AG08396 (cell line): ENCODE measurements at regions not wholly inside any gene's neighbourhood (a gene's known extent, or its start where the extent isn't known, plus 50 kb on each side); places are given as distances from the start of the nearest gene placed in this dataset.
"Not testable (repeated sequence)": the region's sequence is repeated elsewhere in the genome, so short reads cannot be mapped to it uniquely, and the experiment has no call there.

Experiments
- DNase-seq: peaks from one replicate; pipeline ENCODE4 v3.0.0; 2012; ENCODE audit warnings: low spot score, mixed read lengths

DNA sequence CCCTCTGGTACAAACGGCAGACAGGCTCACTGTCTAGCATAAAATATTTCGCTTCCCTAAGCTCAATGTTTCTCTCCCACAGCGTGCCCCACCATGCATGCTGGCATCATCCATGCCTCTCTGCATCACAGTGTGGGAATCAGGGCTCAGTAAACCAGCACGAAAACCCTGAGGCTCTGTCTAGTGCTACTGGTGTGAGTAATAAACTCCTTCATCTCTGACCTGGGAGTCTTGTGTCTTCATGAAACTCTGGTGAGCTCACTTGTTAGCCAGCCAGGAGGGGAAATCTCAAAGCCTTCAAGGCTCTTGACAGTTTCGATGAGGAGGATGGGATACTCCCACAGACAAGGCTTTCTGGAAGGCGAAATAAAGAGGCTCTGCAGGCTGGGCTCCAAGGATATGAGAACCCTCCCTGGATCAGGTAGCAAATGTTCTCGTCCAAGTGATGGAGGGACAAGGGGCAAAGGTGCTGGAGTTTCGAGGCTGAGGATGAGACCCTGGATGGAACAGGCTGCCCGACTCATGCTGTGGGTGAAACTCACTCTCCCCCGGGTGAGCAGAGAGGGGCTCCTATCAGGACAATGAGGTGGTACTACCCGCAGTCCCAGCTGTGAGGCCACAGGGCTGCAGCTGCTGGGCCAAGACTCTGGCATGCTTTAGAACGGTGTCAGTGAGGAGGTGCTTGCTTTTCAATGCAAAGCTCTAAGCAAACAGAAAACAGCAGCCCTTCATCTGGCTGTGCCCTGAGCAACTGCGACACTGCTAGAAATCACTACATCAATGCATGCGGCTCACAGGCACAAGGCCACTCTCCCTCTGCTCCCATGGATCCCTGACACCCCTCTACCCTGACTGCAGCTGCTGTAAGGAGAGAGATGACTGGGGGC lies 69.3 kb downstream of the SHANK2 start:
- DNase-seq, result no peak

GRCh38 chr11:71181566-71181965 lies 70.8 kb downstream of the SHANK2 start:
- DNase-seq, result no peak

DNA sequence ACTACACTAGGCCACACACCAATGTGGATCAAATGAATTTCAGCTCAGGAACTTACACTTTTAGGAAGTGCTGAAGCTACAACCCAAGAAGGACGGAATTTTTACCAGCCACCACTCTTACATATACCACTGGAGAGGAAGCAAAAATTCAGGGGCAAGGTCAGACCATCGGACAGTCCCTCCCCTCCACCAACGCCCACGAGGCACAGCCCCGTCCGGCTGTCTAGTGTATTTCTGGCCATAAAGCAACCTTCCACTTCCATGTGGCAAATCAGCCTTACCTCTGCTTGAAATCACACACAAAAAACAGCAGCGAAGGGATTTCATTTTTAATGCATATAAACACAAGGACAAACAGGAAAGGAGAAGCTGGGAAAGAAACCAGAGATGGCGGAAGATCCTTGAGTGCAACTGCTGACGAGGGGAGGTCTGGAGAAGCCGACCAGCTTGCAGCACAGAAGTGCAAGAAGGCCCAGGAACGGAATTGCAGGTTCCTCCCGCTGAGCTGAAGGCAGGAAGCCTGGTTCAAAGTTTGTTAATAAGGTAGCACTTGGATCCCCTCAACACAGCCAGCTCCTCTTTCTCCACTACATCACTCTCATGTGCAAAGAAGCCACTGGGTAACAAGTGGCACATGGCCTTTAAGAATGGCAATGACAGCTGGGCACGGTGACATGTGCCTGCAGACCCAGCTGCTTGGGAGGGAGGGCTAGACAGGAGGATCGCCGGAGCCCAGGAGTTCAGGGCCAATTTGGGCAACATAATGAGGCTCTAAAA lies 71.5 kb downstream of the SHANK2 start:
- DNase-seq, result no peak

DNA sequence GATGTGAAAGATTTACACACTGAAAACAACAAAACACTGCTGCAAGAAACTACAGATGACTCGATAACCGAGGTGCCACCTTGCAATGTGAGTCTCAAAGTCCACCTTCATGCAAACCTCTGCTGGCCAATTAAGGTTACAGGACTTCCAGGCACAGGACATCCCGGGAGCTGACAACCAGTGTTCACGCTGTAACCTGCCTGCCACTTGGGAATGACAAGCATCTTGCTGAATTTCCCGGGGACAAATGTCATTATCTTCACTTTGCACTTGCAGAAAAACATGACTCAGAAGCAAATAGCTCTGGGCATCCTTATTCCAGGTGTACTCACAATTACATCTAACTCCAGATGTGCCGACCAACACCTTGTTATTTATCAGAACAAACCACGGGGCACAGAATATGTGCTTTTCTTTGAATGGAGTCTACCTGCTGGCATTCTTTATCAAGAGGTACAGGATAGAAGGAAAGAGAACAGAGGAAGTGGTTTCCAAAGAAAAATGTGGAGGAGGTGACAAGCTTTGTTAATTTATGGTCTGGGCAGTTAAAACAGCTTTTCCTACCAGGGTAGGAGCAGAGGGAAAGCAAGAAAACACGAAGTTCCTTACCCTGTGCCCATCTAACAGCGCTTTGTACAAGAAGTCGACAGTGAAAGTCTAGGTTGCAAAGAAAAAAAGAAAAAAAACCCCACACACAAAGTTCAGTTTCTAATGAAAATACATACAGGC lies 72.3 kb downstream of the SHANK2 start:
- no peak for DNase-seq

DNA sequence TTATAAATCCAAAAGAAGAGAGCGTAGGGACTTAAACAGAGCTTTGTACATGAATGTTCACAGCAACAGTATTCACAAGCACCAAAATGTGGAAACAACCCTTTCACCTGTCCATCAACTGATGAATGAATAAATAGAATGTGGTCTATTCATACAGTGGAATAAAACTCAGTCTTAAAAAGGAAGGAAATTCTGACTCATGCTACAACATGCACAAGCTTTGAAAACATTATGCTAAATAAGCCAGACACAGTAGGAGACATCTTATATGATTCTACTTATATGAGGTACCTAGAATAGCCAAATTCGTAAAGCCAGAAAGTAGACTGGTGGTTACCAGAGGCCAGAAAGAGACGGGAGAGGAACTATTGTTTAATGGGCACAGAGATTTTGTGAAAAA lies 74.3 kb downstream of the SHANK2 start:
- DNase-seq, result no peak

DNA sequence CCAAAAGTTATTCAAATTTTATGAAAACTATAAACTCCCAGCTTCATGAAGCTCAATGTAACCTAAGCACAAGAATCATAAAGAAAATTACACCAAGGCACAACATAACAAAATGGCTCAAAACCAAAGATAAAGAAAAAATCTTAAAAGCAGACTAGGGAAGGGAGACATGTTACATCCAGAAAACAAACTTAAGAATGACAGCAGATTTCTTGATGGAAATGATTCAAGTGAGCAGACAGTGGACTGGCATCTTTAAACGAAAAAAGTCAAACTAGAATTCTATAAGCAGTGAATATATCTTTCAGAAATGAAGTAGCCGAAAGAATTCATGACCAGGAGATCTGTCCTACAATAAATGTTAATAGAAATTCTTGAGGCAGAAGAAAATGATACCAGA lies 75.6 kb downstream of the SHANK2 start:
- DNase-seq, result no peak

DNA sequence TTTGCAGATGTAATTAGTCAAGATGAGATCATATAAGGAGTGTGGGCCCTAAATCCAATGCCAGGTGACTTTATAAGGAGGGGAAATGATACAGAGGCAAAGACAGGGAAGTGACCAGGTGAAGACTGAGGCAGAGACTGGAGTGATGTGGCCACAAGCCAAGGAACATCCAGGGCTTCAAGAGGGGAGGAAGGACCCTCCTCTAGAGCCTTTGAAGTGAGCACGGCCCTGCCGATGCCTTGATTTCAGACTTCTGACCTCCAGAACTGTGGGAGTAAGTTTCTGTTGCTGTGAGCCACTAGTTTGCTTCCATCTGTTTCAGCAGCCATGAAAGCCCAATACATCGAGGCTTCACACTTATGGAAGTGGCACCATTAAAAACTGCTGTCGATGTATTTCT lies 78.7 kb downstream of the SHANK2 start:
- no peak for DNase-seq

- DNase-seq, result no peak
Measured at GRCh38 chr11:71172680-71173079, 79.7 kb downstream of the SHANK2 start.

DNA sequence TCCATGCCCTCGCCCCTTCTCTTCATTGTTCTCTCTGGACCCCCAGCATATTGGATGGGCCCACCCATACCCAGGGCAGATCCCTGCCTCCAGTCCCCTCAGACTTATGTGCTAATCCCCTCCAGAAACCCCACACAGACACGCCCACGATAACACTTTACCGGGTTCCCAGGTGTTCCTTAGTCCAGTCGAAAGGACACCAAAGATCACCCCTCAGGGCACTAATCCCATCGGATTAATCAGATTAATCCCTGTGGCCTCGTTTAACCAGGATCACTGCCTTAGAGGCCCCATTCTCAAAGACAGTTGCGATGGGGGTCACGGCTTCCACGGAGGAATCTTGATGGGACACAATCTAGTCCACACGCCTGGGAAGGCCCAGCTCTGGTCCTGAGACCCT lies 80.8 kb downstream of the SHANK2 start:
- DNase-seq, result no peak

GRCh38 chr11:71170624-71171423 lies 81.6 kb downstream of the SHANK2 start:
- no peak for DNase-seq

GRCh38 chr11:71169313-71169712 lies 83.1 kb downstream of the SHANK2 start:
- DNase-seq, result no peak

DNA sequence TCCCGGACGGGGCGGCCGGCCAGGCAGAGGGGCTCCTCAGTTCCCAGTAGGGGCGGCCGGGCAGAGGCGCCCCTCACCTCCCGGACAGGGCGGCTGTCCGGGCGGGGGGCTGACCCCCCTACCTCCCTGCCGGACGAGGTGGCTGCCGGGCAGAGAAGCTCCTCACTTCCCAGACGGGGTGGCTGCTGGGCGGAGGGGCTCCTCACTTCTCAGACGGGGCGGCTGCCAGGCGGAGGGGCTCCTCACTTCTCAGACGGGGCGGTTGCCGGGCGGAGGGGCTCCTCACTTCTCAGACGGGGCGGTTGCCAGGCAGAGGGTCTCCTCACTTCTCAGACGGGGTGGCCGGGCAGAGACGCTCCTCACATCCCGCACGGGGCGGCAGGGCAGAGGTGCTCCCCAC lies 84.6 kb downstream of the SHANK2 start:
- not testable (repeated sequence) for DNase-seq

- no peak for DNase-seq
Measured at GRCh38 chr11:71165771-71166170, 86.6 kb downstream of the SHANK2 start.

GRCh38 chr11:71164621-71165020 lies 87.8 kb downstream of the SHANK2 start:
- no peak for DNase-seq

DNA sequence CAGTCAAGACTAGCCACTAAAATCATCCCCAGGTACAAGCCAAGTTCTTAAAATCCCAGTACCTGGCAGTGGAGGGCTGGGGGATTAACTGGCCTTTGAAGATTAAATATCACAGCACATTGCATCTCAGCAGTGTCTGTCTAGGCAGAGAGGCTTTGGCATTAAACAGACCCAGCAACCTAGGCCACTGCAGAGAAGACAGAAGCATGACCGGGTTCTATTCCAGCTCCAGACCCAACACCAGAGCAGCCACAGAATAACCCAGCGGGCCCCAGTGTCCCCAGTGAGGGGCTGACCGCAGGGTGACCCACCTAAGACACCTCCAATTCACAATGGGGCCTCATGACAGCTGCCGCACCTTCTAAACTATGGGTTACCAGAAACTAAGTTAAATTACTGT lies 88.2 kb downstream of the SHANK2 start:
- DNase-seq, result no peak

- no peak for DNase-seq
Measured at GRCh38 chr11:71163371-71163770, 89.0 kb downstream of the SHANK2 start.

DNA sequence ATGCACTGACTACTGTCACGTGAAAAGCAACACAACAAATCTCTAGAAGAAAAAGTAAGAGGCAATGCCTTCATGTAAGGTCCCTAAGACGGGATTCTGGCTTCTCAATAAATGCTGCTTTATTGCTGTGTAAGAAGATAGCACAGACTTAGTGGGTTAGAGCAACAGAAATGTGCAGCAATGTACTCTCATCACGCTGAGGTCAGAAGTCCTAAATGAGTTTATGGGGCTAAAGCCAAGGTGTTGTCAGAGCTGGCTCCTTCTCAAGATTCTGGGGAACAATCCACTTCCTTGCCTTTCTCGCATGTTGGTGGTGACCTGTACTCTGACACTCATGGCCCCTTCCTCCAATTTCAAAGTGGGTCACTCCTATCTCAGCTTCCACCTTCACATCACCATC lies 93.4 kb downstream of the SHANK2 start:
- DNase-seq, result no peak

GRCh38 chr11:71157676-71158075 lies 94.7 kb downstream of the SHANK2 start:
- not testable (repeated sequence) for DNase-seq

DNA sequence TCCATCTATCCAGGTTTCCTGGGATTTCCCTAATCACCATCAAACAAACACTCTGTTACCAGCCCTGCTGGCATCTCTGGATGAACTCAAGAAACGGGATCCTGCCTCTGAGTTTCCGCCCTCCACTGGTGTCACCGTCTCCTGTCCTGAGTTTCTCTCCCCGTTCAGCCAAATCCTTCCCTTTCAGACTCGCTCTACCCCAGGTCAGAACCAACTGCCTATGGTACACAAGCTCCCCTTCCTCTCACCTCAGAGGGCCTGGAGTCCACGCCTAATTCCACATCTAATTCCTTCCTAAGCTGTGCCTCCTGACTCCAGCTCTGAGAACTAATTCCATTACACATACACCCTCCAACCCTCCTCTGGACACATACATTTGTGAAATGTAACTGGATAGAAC lies 96.1 kb downstream of the SHANK2 start:
- DNase-seq, result no peak

DNA sequence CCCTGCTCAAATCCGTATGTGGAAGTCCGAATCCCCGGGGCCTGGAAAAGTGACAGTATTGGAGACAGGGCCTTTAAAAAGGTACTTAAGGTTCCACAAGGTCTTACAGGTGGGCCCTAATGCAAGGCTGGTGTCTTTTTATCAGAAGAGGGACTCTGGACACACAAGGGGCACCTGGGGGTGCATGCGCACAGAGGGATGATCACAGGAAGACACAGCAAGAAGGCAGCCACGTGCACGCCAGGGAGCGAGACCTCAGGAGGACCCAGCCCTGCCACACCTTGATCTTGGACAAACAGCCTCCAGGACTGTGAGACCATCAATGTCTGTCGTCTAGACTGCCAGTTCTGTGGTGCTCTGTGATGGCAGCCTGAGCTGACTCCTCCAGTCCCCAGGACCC lies 96.5 kb downstream of the SHANK2 start:
- no peak for DNase-seq

GRCh38 chr11:71154261-71154805 lies 98.0 kb downstream of the SHANK2 start:
- DNase-seq, result no peak

- peak; percentile 79 for DNase-seq
Measured at GRCh38 chr11:71153005-71153390, 99.4 kb downstream of the SHANK2 start.
